ENCODE measurements at regions not wholly inside any gene's neighbourhood (a gene's known extent, or its start where the extent isn't known, plus 50 kb on each side); places are given as distances from the start of the nearest gene placed in this dataset.

- no peak for TF ChIP-seq POLR2AphosphoS5 (IDR thresholded peaks at IDR 0.05; ENCODE audit: low read depth)
- TF ChIP-seq CTCF (IDR thresholded peaks at IDR 0.05; ENCODE audit: insufficient read depth, low read length): no peak
These were observed 148.0 kb upstream of the G2E3 start for GRCh38 chr14:30410986-30411385.

All from HL-60 (cell line).